ENCODE measurements at regions not wholly inside any gene's neighbourhood (a gene's known extent, or its start where the extent isn't known, plus 50 kb on each side); places are given as distances from the start of the nearest gene placed in this dataset.

DNA sequence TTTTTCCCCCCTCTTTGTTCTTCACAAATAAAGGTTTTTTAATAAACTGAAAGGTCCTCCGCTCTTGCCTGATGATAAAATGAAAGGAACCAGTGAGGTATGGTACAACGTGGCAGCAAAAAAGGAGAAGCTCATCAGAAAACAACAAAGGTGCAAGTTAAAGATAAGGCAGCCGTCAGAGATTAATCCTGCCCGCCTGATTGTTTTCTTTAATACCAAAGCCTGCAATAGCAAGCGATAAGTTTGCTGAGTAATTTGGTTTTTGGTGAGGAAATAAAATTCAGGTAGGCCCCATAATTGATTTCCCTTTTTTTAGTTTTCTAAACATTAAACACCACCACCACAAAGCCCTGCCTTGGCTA is 177.9 kb downstream of the MBOAT1 start:
- no peaks in the 10 kb centered on the region for H3K4me1 ChIP-seq (ENCODE audit: control insufficient read depth, insufficient read depth, low read length)
- H3K27ac ChIP-seq (ENCODE audit: low read length) = no peak overlapping the region
- WGBS (ENCODE audit: insufficient coverage) = 70% methylated on average over 3 of the region's 5 CpGs
- no peaks in the 10 kb centered on the region for H3K9me3 ChIP-seq (replicated peaks; ENCODE audit: control insufficient read depth, low read depth, low read length)
- H3K4me3 ChIP-seq (ENCODE audit: low read length) = no peak overlapping the region
- DNase-seq = no peak
- no peaks in the 10 kb centered on the region for H3K36me3 ChIP-seq (ENCODE audit: control insufficient read depth, insufficient read depth, low read length)
- peaks cover 4% of the 10 kb centered on the region for H3K27me3 ChIP-seq (ENCODE audit: control insufficient read depth, insufficient read depth, low read length)

DNA sequence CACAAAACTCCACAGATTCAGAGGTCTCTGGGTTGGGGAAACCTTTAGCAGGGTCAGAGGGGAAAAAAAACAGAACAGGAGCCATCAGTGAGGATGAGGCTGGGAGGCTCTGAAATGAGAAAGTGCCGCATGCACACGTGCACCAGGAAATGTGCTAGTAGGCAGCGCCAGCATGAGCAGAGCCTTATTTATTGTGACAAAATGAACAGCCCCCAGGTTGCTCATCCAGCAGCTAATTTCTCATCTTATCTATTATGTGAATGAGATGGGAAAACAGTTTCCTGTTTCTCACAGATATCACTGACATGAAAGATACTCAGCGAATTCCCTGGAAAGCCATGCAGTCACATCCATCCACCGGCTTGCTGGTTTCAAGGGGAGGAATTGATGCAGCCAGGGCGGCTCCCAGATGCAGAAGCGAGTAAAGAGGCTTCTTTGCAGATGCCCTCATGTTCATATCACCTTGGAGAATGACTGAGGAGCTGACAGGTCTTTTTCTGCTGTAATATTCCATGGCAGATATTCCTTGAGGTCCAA is 176.1 kb downstream of the MBOAT1 start:
- DNase-seq = no peak
- H3K27me3 ChIP-seq (ENCODE audit: control insufficient read depth, insufficient read depth, low read length) = peaks cover 4% of the 10 kb centered on the region
- WGBS (ENCODE audit: insufficient coverage) = 92% methylated on average over 4 of the region's 7 CpGs

DNA sequence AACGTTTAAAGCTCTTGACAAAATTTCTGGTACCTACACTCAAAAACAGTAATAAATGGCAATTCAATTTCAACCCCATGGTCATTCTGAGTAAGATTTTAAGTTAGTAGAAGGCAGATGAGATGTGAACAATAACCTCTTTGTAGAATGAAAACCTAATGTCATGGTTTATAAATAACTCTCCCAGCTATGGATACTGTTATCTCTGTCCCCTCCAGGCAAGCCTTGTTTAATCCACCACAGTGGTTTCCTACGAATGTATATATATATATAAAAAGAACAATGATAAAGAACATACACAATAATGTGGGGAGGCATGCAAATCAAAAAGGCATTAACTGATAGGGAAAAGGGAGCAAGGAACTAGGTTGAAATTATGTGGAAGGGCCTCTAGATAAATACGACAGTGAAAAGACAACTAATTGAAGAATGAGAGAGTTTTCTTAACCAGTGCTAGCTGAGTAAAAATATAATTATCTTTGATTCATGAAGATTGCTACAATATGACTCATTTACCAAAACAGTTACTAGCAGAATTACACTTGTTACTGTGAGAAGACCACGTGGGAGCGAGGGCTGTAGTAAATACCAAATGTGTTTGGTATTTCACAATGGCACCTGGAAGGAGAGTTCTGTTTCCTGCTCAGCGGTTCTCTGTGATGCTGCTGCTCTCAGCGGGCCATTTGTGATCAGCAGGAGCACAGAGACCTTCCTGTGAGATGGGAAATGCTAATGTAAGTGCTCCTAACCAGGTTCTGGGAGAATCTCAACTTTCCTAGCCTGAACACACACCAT is 173.7 kb downstream of the MBOAT1 start:
- DNase-seq = no peak
- Histone ChIP-seq H3K4me3 (ENCODE audit: low read length) (no peak overlapping the region), H3K9me3 (replicated peaks; ENCODE audit: control insufficient read depth, low read depth, low read length) (no peaks in the 10 kb centered on the region), H3K4me1 (ENCODE audit: control insufficient read depth, insufficient read depth, low read length) (no peaks in the 10 kb centered on the region), H3K36me3 (ENCODE audit: control insufficient read depth, insufficient read depth, low read length) (no peaks in the 10 kb centered on the region), H3K27ac (ENCODE audit: low read length) (no peak overlapping the region), H3K27me3 (ENCODE audit: control insufficient read depth, insufficient read depth, low read length) (no peaks in the 10 kb centered on the region)
- WGBS (ENCODE audit: insufficient coverage) = no CpG with 5 or more reads among the region's 7 CpGs

More for the DNA sequence above, 176.1 kb downstream of the MBOAT1 start:
- Histone ChIP-seq H3K36me3 (ENCODE audit: control insufficient read depth, insufficient read depth, low read length) (no peaks in the 10 kb centered on the region), H3K4me3 (ENCODE audit: low read length) (no peak overlapping the region), H3K9me3 (replicated peaks; ENCODE audit: control insufficient read depth, low read depth, low read length) (no peaks in the 10 kb centered on the region), H3K4me1 (ENCODE audit: control insufficient read depth, insufficient read depth, low read length) (no peaks in the 10 kb centered on the region), H3K27ac (ENCODE audit: low read length) (no peak overlapping the region)

DNA sequence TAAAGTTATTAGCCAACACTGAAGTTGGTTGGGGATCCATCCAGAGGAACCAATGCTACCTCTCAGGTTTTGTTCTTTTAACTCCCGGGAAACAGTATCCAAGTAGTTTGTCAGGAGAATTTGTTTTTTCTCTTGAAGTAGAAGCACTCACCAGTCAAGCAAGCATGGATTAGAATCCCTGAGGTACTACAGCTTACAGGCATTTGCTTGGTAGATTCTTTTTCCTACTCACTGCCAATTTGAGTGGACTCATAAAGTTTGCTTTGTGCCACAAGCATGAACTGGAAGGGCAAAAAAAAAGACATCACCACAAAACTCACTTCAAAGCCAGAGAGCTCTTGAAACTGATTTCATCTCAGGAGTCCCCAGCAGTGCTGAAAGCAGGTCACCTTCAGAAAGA is 167.4 kb downstream of the MBOAT1 start:
- Histone ChIP-seq H3K36me3 (ENCODE audit: control insufficient read depth, insufficient read depth, low read length) (no peaks in the 10 kb centered on the region), H3K4me3 (ENCODE audit: low read length) (no peak overlapping the region), H3K4me1 (ENCODE audit: control insufficient read depth, insufficient read depth, low read length) (no peaks in the 10 kb centered on the region), H3K9me3 (replicated peaks; ENCODE audit: control insufficient read depth, low read depth, low read length) (no peaks in the 10 kb centered on the region), H3K27me3 (ENCODE audit: control insufficient read depth, insufficient read depth, low read length) (no peaks in the 10 kb centered on the region), H3K27ac (ENCODE audit: low read length) (no peak overlapping the region)
- DNase-seq = no peak
- no CpG with 5 or more reads among the region's 1 CpG for WGBS (ENCODE audit: insufficient coverage)

Data from muscle of leg (tissue), 3 donors.